ENCODE measurements at regions not wholly inside any gene's neighbourhood (a gene's known extent, or its start where the extent isn't known, plus 50 kb on each side); places are given as distances from the start of the nearest gene placed in this dataset.

DNA sequence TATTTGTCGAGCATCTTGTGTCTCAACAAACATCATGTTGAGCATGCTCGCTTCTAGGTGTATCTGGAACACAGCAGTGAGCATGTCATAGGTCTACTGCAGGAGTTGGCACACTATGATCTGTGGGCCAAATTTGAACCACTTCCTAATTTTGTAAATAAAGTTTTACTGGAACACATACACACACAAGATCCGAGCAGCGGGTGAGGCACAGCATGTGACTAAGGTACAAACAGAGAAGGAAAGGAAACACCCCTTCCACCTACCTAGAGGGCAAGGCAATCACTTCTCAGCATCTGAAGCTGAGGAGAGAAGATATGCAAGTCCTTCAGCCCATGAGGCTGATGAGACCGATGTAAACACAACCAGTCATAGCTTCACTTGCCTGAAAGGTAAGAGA is 200.4 kb downstream of the MED10 start:
- no peaks in the 10 kb centered on the region for H3K36me3 ChIP-seq (replicated peaks)
- TF ChIP-seq, protein P1, sequence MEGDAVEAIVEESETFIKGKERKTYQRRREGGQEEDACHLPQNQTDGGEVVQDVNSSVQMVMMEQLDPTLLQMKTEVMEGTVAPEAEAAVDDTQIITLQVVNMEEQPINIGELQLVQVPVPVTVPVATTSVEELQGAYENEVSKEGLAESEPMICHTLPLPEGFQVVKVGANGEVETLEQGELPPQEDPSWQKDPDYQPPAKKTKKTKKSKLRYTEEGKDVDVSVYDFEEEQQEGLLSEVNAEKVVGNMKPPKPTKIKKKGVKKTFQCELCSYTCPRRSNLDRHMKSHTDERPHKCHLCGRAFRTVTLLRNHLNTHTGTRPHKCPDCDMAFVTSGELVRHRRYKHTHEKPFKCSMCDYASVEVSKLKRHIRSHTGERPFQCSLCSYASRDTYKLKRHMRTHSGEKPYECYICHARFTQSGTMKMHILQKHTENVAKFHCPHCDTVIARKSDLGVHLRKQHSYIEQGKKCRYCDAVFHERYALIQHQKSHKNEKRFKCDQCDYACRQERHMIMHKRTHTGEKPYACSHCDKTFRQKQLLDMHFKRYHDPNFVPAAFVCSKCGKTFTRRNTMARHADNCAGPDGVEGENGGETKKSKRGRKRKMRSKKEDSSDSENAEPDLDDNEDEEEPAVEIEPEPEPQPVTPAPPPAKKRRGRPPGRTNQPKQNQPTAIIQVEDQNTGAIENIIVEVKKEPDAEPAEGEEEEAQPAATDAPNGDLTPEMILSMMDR (IDR thresholded peaks at IDR 0.05; ENCODE audit: low read depth, low read length, missing control alignments), result no peak
- no peak overlapping the region for H3K27ac ChIP-seq
- in situ Hi-C loops (cut with HindIII; ENCODE audit: low pct_ligation_motif_present, low sequenced_read_pairs), result no loop called here
- no peaks in the 10 kb centered on the region for H3K27me3 ChIP-seq (replicated peaks)
- H3K4me3 ChIP-seq (ENCODE audit: low read depth, low read length), result no peak overlapping the region
- DNase-seq, result no peak

DNA sequence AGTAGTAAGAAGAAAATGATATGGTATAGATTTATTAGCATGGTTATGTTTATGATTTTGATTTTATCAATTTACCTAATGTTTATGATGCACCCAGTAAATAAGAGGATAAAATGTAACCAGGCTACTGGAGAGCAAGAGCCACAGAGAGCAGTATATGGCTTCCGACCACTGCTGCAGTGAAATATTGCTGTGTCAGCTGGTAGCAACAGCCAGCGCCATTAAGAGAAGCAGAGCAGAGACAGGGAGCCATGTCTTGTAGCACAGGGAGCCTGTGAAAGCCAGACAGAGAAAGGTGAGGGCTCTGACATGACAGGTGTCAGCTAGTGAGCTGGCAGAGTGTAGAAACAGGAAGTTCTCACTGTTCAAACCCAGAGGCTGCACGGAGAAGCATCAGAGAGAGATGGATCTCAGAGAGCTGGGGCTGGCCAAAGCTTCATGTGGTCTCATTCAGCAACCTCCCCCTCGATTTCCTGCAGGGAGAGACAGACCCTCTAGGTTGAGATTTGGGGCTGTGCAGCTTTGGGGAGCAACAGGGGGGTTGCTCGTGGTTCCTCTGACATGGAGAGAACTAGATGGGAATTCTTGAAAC is 202.1 kb downstream of the MED10 start:
- Histone ChIP-seq H3K27me3 (replicated peaks) (no peaks in the 10 kb centered on the region), H3K27ac (no peak overlapping the region), H3K4me3 (ENCODE audit: low read depth, low read length) (no peak overlapping the region), H3K36me3 (replicated peaks) (no peaks in the 10 kb centered on the region)
- TF ChIP-seq, protein P1 (IDR thresholded peaks at IDR 0.05; ENCODE audit: low read depth, low read length, missing control alignments), result no peak
- in situ Hi-C loops (cut with HindIII; ENCODE audit: low pct_ligation_motif_present, low sequenced_read_pairs), result no loop called here
- no peak for DNase-seq

DNA sequence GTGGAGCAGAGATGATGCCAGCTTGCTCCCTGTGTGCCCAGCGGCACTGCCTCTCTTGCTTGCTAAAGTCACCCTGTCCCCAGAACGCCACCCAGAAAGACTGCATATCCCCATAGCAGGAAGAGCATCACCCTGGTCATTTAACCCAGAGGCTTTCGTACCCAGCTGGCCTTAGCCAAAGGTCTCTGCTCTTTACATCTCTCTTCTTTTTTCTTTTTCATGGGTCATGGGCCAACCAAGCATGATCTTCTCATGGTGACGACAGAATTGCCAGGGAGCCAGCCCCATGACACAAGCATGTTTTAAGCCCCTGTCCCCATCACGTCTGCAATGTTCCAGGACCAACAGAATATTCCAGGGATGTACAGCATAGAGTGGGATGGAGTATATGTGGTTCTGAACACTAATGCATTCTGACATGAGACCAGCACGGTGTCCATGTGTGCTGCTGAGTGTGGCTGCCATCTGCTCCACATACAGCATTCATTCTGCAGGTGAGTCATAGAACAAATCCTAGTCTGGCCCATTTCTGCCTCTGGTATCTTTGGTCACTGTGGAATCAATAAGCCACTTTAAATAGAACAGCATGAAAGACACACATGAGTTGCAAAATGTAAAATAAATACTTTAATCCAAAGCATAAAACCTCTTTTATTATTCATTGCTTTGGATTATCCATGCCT is 203.0 kb downstream of the MED10 start:
- no peak overlapping the region for H3K27ac ChIP-seq
- in situ Hi-C loops (cut with HindIII; ENCODE audit: low pct_ligation_motif_present, low sequenced_read_pairs), result no loop called here
- no peaks in the 10 kb centered on the region for H3K27me3 ChIP-seq (replicated peaks)

DNA sequence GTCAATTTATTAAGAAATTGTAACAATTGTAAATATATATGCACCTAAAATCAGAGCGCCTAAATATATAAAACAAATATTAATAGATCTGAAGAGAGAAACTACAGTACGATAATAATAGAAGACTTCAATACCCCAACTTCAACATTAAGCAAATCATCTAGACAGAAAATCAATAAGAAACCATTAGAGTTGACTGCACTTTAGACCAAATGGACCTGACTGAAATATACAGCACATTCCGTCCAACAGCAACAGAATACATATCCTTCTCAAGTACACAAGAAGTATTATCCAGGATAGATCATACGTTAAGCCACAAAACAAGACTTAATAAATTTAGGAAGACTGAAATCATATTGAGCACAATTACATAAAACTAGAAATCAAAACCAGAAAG is 208.7 kb downstream of the MED10 start:
- Histone ChIP-seq H3K36me3 (replicated peaks) (no peaks in the 10 kb centered on the region), H3K27ac (no peak overlapping the region), H3K27me3 (replicated peaks) (no peaks in the 10 kb centered on the region), H3K4me3 (ENCODE audit: low read depth, low read length) (no peak overlapping the region)
- TF ChIP-seq, protein P1 (IDR thresholded peaks at IDR 0.05; ENCODE audit: low read depth, low read length, missing control alignments), result no peak
- in situ Hi-C loops (cut with HindIII; ENCODE audit: low pct_ligation_motif_present, low sequenced_read_pairs), result no loop called here
- DNase-seq, result no peak

More for the DNA sequence above, 203.0 kb downstream of the MED10 start:
- TF ChIP-seq, protein P1 (IDR thresholded peaks at IDR 0.05; ENCODE audit: low read depth, low read length, missing control alignments), result no peak
- DNase-seq, result no peak
- no peak overlapping the region for H3K4me3 ChIP-seq (ENCODE audit: low read depth, low read length)
- no peaks in the 10 kb centered on the region for H3K36me3 ChIP-seq (replicated peaks)

DNA sequence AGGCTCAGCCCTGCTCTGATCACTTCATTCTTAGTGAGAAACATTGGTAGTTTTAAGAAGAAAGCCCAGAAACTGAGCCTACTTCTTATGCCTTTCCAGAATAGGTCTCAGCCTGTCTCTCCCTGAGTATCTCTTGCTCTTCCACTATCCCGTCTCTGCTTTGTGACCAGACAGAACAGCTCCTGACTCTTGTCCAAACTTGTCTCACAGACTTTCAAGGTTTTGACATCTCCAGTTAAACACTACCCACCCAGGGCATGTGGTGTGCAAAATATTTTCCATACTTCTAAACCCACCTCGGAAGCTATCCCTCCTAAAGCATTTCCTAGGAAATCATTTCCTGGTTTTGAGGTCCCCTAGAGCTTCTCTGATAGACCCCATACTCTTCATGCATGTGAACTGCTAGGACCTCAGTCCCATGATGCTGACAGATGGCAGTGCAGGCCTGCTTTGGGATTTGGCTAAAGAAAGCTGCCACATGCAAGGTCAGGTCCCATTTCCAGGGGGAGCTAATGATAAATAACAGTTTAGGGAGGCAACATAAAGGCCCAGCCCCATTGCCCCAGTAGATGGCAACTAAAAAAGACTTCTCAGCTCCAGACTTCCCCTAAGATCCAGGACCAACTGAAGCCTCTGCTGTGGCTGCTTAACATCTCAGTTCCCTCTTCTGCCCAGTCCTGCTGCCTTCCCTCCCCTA is 211.5 kb downstream of the MED10 start:
- in situ Hi-C loops (cut with HindIII; ENCODE audit: low pct_ligation_motif_present, low sequenced_read_pairs), result no loop called here
- TF ChIP-seq, protein P1 (IDR thresholded peaks at IDR 0.05; ENCODE audit: low read depth, low read length, missing control alignments), result no peak
- Histone ChIP-seq H3K36me3 (replicated peaks) (no peaks in the 10 kb centered on the region), H3K4me3 (ENCODE audit: low read depth, low read length) (no peak overlapping the region), H3K27me3 (replicated peaks) (no peaks in the 10 kb centered on the region), H3K27ac (no peak overlapping the region)
- DNase-seq, result no peak
